GM23248 (cell line): ENCODE measurements at regions not wholly inside any gene's neighbourhood (a gene's known extent, or its start where the extent isn't known, plus 50 kb on each side); places are given as distances from the start of the nearest gene placed in this dataset.

Experiments used
- DNase-seq: peaks from one replicate; pipeline ENCODE4 v3.0.0-alpha.2; 2015
- H2AFZ ChIP-seq: fragments of 200-600 bp; sonication (generic); 2 replicates; pipeline ENCODE4 v1.6.1; 2016; ENCODE audit warnings: antibody characterized with exemption
- H3F3A ChIP-seq: fragments of 200-600 bp; sonication (generic); 2 replicates; pipeline ENCODE4 v1.6.1; 2016; ENCODE audit warnings: mild to moderate bottlenecking, antibody characterized with exemption, mixed run types; ENCODE audit not compliant: insufficient read depth
- H3K27ac ChIP-seq: fragments of 200-600 bp; sonication (generic); 2 replicates; pipeline ENCODE4 v1.5.1; 2016; ENCODE audit warnings: mild to moderate bottlenecking
- H3K27me3 ChIP-seq: fragments of 200-600 bp; sonication (generic); replicated peaks from 2 replicates; pipeline ENCODE4 v1.6.1; 2016; ENCODE audit warnings: mild to moderate bottlenecking; ENCODE audit not compliant: insufficient read depth
- H3K36me3 ChIP-seq: fragments of 200-600 bp; sonication (generic); 2 replicates; pipeline ENCODE4 v1.6.1; 2016; ENCODE audit warnings: low read depth, mild to moderate bottlenecking
- H3K4me1 ChIP-seq: fragments of 200-600 bp; sonication (generic); 2 replicates; pipeline ENCODE4 v1.6.1; 2016; ENCODE audit warnings: mild to moderate bottlenecking; ENCODE audit not compliant: insufficient read depth
- H3K4me2 ChIP-seq: fragments of 200-600 bp; sonication (generic); one replicate; pipeline ENCODE4 v1.6.1; 2016; ENCODE audit warnings: mild to moderate bottlenecking; ENCODE audit not compliant: unreplicated experiment
- H3K4me3 ChIP-seq: fragments of 200-600 bp; sonication (generic); 2 replicates; pipeline ENCODE4 v1.5.1; 2016; ENCODE audit warnings: mild to moderate bottlenecking
- H3K79me2 ChIP-seq: fragments of 200-600 bp; sonication (generic); 2 replicates; pipeline ENCODE4 v1.6.1; 2016; ENCODE audit warnings: mild to moderate bottlenecking; ENCODE audit not compliant: insufficient read depth
- H3K9ac ChIP-seq: fragments of 200-600 bp; sonication (generic); 2 replicates; pipeline ENCODE4 v1.6.1; 2016; ENCODE audit warnings: mild to moderate bottlenecking
- H3K9me2 ChIP-seq: fragments of 200-600 bp; sonication (generic); 2 replicates; pipeline ENCODE4 v1.6.1; 2016; ENCODE audit warnings: mixed run types, mild to moderate bottlenecking, moderate library complexity; ENCODE audit not compliant: insufficient read depth
- H3K9me3 ChIP-seq: fragments of 200-600 bp; sonication (generic); one replicate; pipeline ENCODE4 v1.6.1; 2017; ENCODE audit warnings: low read depth
- H4K20me1 ChIP-seq: fragments of 200-600 bp; sonication (generic); 2 replicates; pipeline ENCODE4 v1.6.0; 2016; ENCODE audit not compliant: insufficient read depth
- EZH2 ChIP-seq: fragments of 200-600 bp; sonication (generic); IDR thresholded peaks from 2 replicates; pipeline ENCODE4 v1.6.1; 2018; ENCODE audit warnings: antibody characterized with exemption, mild to moderate bottlenecking; ENCODE audit not compliant: insufficient read depth, poor library complexity, severe bottlenecking
- EZH2phosphoT487 ChIP-seq: fragments of 200-600 bp; sonication (generic); IDR thresholded peaks from 2 replicates; pipeline ENCODE4 v1.6.1; 2018; ENCODE audit warnings: antibody characterized with exemption, moderate library complexity, mild to moderate bottlenecking, low read depth; ENCODE audit not compliant: insufficient read depth
- WGBS, 2 experiments: methylation state at CpG; one replicate each; pipeline ENCODE4 v1.1.6; 2015 to 2017; ENCODE audit warnings: low lambda C conversion rate in 2 of 2, low coverage in 1 of 2; ENCODE audit errors: missing lambda C conversion rate in 2 of 2; 5-methylcytosine and 5-hydroxymethylcytosine counted together
- in situ Hi-C: fragments of 300-500 bp; cut with MboI; formaldehyde crosslinking; loops from 2 replicates; pipeline ENCODE4 v1.15.0; 2020

DNA sequence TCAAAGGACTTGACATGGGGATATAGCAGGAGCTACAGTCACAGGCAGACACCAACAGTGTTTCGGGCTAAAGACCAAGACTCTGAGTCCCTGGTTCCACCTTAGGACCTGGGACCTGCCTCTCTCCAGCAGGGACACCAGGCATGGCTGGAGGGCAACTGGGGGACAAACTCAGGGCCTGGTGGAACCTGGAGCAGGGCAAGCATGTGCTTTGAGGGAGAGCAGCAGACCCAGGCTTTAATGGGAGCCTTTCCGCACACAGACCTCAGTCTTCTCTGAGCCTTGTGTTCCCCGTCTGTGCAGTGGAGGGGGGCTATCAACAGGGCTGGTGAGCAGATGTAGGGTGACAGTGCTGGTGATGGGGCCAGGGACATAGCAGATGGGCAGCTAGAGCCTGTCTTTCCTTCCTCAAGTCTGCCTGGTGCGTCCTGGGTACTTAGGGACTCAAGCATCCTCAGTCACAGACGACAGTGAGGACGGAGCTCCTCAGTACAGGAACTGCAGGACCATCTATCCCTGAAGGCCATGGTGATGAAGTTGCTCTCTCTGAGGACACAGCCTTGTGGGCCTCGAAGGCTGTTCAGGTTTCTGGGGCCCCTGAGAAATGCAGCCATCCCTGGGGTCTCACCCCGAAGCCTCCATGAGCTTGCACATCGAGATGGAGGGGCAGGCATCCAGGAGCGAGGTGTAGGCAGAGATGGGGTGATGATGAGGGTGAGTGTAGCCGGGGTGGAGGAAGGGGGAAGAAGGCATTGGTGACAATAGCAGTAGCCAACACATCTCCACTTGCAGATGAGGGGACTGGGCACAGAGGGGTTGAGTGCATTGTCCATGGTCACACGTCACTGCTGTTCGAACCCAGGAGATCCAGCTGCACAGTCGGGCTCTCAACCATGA, 593.4 kb downstream of the PTPRU start:
- Histone ChIP-seq H3K4me2 (no peak overlapping the region), H3F3A (no peaks in the 10 kb centered on the region), H3K9me3 (no peaks in the 10 kb centered on the region), H3K36me3 (no peaks in the 10 kb centered on the region), H3K4me3 (no peak overlapping the region), H3K9ac (no peak overlapping the region), H4K20me1 (no peaks in the 10 kb centered on the region), H3K27ac (no peak overlapping the region), H2AFZ (no peak overlapping the region), H3K4me1 (no peaks in the 10 kb centered on the region), H3K79me2 (no peaks in the 10 kb centered on the region), H3K27me3 (peaks cover 33% of the 10 kb centered on the region), H3K9me2 (no peaks in the 10 kb centered on the region)
- TF ChIP-seq EZH2phosphoT487 (no peak), EZH2 (no peak)
- in situ Hi-C loops = no loop called here
- no peak for DNase-seq
- WGBS, 2 experiments = 48% methylated on average over 13 to 14 of the region's 14 CpGs

DNA sequence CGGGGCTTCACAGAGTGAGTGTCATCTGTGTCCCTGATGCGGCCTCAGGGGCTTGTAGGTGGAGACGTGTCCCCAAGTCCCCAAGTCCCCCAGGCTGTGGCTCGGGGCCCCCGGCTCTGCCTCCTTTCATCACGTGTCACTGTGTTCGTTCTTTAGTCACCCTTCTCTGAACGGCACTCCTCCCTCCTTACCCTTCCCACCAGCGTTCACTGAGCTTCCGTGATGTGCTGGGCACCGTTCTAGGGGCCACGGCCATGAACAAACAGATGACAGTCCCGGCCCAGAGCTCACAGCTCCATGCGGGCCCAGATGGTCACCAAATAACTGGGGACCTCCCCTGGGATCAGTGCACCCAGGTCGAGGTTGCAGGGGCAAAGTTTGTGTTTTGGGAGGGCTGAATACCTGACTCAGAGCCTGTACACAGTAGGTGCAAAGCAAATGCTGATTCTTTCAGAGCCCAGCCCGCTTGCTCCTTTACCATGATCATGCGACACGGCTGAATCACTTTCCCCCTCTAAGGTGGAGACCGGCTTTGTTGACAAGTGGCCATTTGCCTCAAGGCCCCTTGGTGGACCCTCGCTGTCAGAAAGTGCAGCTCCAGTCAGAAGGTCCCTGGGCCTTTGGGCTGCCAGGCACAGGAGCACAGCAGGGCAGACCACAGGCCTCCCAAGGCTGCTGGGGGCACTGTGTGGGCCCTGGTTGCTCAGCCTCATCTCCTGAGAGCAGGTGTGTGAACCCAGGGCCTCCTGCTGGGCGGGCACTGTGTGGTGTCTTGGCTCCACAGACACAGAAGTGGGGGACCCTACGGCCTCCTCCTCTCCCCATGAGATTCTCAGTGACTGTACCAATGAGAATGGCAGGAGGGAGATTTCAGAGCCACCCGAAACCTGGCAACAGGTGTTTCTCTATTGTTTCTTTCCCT, 592.5 kb downstream of the PTPRU start:
- Histone ChIP-seq H3K36me3 (no peaks in the 10 kb centered on the region), H3K4me1 (no peaks in the 10 kb centered on the region), H3K4me2 (no peak overlapping the region), H3K9ac (no peak overlapping the region), H3K27me3 (peaks cover 33% of the 10 kb centered on the region), H3K79me2 (no peaks in the 10 kb centered on the region), H4K20me1 (no peaks in the 10 kb centered on the region), H3K4me3 (no peak overlapping the region), H3K9me2 (no peaks in the 10 kb centered on the region), H3F3A (no peaks in the 10 kb centered on the region), H3K27ac (no peak overlapping the region), H2AFZ (no peak overlapping the region), H3K9me3 (no peaks in the 10 kb centered on the region)
- WGBS, 2 experiments = 27 to 32% methylated on average over 23 of the region's 23 CpGs
- no peak for DNase-seq
- in situ Hi-C loops = no loop called here
- no peak for TF ChIP-seq EZH2

GRCh38 chr1:29827801-29828525, 591.6 kb downstream of the PTPRU start:
- H3K36me3 ChIP-seq = no peaks in the 10 kb centered on the region
- no peaks in the 10 kb centered on the region for H3K79me2 ChIP-seq
- DNase-seq = no peak
- no peaks in the 10 kb centered on the region for H3F3A ChIP-seq
- WGBS, 2 experiments = 35 to 40% methylated on average over 6 to 7 of the region's 7 CpGs
- no peaks in the 10 kb centered on the region for H3K4me1 ChIP-seq
- H3K4me2 ChIP-seq = no peak overlapping the region
- no peak overlapping the region for H3K27ac ChIP-seq
- no peaks in the 10 kb centered on the region for H3K9me2 ChIP-seq
- H2AFZ ChIP-seq = no peak overlapping the region
- in situ Hi-C loops = no loop called here
- H3K9me3 ChIP-seq = no peaks in the 10 kb centered on the region
- TF ChIP-seq EZH2 = no peak
- no peak for TF ChIP-seq EZH2phosphoT487
- peaks cover 41% of the 10 kb centered on the region for H3K27me3 ChIP-seq
- no peak overlapping the region for H3K9ac ChIP-seq
- no peak overlapping the region for H3K4me3 ChIP-seq
- no peaks in the 10 kb centered on the region for H4K20me1 ChIP-seq

DNA sequence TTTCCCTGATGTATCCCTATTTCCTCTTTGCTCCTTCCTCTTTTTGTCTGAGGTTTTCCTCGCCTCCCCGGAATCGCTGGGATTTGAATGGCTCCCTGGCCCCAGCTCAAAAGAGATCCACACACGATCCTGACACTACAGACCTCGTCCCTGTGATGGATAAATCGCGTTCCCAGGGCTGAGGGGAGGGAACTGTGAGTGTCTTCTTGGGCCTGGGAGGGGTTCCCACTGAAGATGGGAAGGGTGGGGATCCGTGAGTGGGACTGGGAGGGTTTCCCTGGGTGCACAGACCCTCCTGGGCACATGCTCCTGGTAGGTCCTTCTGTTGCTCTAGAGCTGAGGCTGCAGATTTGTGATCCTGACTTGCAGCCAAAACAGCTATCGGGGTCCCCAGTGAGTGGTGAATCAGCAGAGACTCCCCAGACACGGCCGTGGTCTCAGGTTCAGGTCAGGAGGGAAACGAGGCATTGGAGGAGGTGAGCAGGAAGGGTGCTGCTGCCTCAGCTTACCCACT, 591.0 kb downstream of the PTPRU start:
- WGBS, 2 experiments = 10 to 28% methylated on average over 12 of the region's 12 CpGs
- Histone ChIP-seq H3K4me2 (no peak overlapping the region), H3K9ac (no peak overlapping the region), H3K4me3 (no peak overlapping the region), H3K9me3 (no peaks in the 10 kb centered on the region), H2AFZ (no peak overlapping the region), H3K79me2 (no peaks in the 10 kb centered on the region), H3F3A (no peaks in the 10 kb centered on the region), H3K27me3 (peaks cover 36% of the 10 kb centered on the region), H3K9me2 (no peaks in the 10 kb centered on the region), H3K4me1 (no peaks in the 10 kb centered on the region), H4K20me1 (no peaks in the 10 kb centered on the region), H3K27ac (no peak overlapping the region), H3K36me3 (no peaks in the 10 kb centered on the region)
- TF ChIP-seq EZH2phosphoT487 = no peak
- no peak for TF ChIP-seq EZH2
- in situ Hi-C loops = no loop called here
- no peak for DNase-seq
